GM12878 (cell line): ENCODE measurements at regions not wholly inside any gene's neighbourhood (a gene's known extent, or its start where the extent isn't known, plus 50 kb on each side); places are given as distances from the start of the nearest gene placed in this dataset.

Experiments
- ATAC-seq: fragments of 200-7000 bp; cut with Tn5 transposase; 3 replicates; pipeline ENCODE4 v1.9.1; 2020; ENCODE audit warnings: mild to moderate bottlenecking, moderate library complexity
- BruUV-seq: library from RNA; stranded (reverse); fragments of 400-500 nt; replicated peaks from 2 replicates; lab custom pipeline; 2021; lab: Mats Ljungman, UMichigan
- CTCF ChIA-PET: fragments of 300-600 bp; sonication (Branson Sonifier 250); formaldehyde crosslinking; extraction: SDS; loops from one replicate; lab custom pipeline; 2021; ENCODE audit warnings: inconsistent platforms; lab: Yijun Ruan, JAX
- POLR2A ChIA-PET: fragments of 350-600 bp; formaldehyde crosslinking; extraction: SDS; loops from one replicate; lab custom pipeline; 2021; ENCODE audit warnings: inconsistent platforms; lab: Charles Lee
- RAD21 ChIA-PET: fragments of 300-600 bp; sonication (Branson Sonifier 250); formaldehyde crosslinking; loops from one replicate; lab custom pipeline; 2023; ENCODE audit warnings: antibody characterized with exemption; ENCODE audit not compliant: unreplicated experiment; lab: Charles Lee
- SMC1A ChIA-PET: fragments of 300-600 bp; sonication (Branson Sonifier 250); formaldehyde crosslinking; loops from one replicate; lab custom pipeline; 2023; ENCODE audit not compliant: unreplicated experiment, uncharacterized antibody; lab: Charles Lee
- DNase-seq: peaks from one replicate; pipeline ENCODE4 v3.0.0-alpha.2; 2011; ENCODE audit warnings: low read depth, low spot score
- FAIRE-seq: peaks from 3 replicates; lab custom pipeline; 2011; peaks lifted over from hg19 to GRCh38; lab: Jason Lieb, UNC
- H2AFZ ChIP-seq: 2 replicates; pipeline ENCODE4 v1.6.0; 2011; ENCODE audit warnings: low read depth, low read length, control low read depth; ENCODE audit not compliant: control insufficient read depth
- H3K27ac ChIP-seq: 2 replicates; pipeline ENCODE4 v1.5.1; 2011; ENCODE audit warnings: control low read depth; ENCODE audit not compliant: control insufficient read depth, insufficient read depth
- H3K27me3 ChIP-seq, 2 experiments: replicated peaks in 1 of 2; 2 replicates each; pipeline versions ENCODE4 v1.6.0 to v1.6.1; 2011; ENCODE audit warnings: low read length in 1 of 2; ENCODE audit not compliant: control insufficient read depth in 2 of 2, insufficient read depth in 2 of 2
- H3K36me3 ChIP-seq, 2 experiments: 2 replicates each; pipeline ENCODE4 v1.5.1; 2011; ENCODE audit warnings: low read length in 1 of 2; ENCODE audit not compliant: control insufficient read depth in 2 of 2, insufficient read depth in 2 of 2
- H3K4me1 ChIP-seq: 2 replicates; pipeline ENCODE4 v1.6.1; 2011; ENCODE audit warnings: mild to moderate bottlenecking, low read length, moderate library complexity, mixed read lengths; ENCODE audit not compliant: control insufficient read depth, insufficient read depth
- H3K4me2 ChIP-seq: 2 replicates; pipeline ENCODE4 v1.6.0; 2011; ENCODE audit warnings: control low read depth; ENCODE audit not compliant: control insufficient read depth, insufficient read depth
- H3K4me3 ChIP-seq: fragments of 200-600 bp; sonication (generic); 2 replicates; pipeline ENCODE4 v1.5.1; 2016
- H3K79me2 ChIP-seq: 2 replicates; pipeline ENCODE4 v1.6.0; 2011; ENCODE audit warnings: low read length; ENCODE audit not compliant: control insufficient read depth, insufficient read depth
- H3K9ac ChIP-seq: 2 replicates; pipeline ENCODE4 v1.8.0; 2011; ENCODE audit warnings: low read length, control low read depth, mixed read lengths; ENCODE audit not compliant: control insufficient read depth, insufficient read depth
- H3K9me3 ChIP-seq: replicated peaks from 3 replicates; pipeline ENCODE4 v1.5.1; 2011; ENCODE audit warnings: mild to moderate bottlenecking, low read length; ENCODE audit not compliant: control insufficient read depth, insufficient read depth
- H4K20me1 ChIP-seq: 2 replicates; pipeline ENCODE4 v1.6.0; 2011; ENCODE audit not compliant: control insufficient read depth, insufficient read depth
- ASH2L ChIP-seq: fragments of 300-600, 200-600 bp; sonication (generic); IDR thresholded peaks from 2 replicates; pipeline ENCODE4 v1.6.1; 2017; ENCODE audit warnings: low read depth, mild to moderate bottlenecking, borderline replicate concordance
- CEBPB ChIP-seq, 2 experiments: fragments of 150-350 bp in 1 of 2; IDR thresholded peaks; 2 replicates each; pipeline ENCODE4 v1.6.1; 2012 to 2014; ENCODE audit warnings: low read depth in 2 of 2, low read length in 2 of 2, borderline replicate concordance in 1 of 2, inconsistent platforms in 1 of 2
- E2F4 ChIP-seq: IDR thresholded peaks from 2 replicates; pipeline ENCODE4 v1.6.1; 2012; ENCODE audit warnings: low read depth, low read length, improper control_type of control experiment
- HCFC1 ChIP-seq: fragments of 150-350 bp; IDR thresholded peaks from 2 replicates; pipeline ENCODE4 v1.6.1; 2014; ENCODE audit warnings: low read length
- MEF2A ChIP-seq: IDR thresholded peaks from 2 replicates; pipeline ENCODE4 v1.6.1; 2011; ENCODE audit warnings: low read depth, mild to moderate bottlenecking, low read length, moderate library complexity; ENCODE audit not compliant: insufficient read depth
- RB1 ChIP-seq: fragments of 450-650 bp; formaldehyde crosslinking; IDR thresholded peaks from 2 replicates; pipeline ENCODE4 v1.6.1; 2017; ENCODE audit warnings: mild to moderate bottlenecking, borderline replicate concordance
- TCF12 ChIP-seq: IDR thresholded peaks from 2 replicates; pipeline ENCODE4 v1.6.1; 2011; ENCODE audit warnings: low read depth, mild to moderate bottlenecking, low read length
- USF1 ChIP-seq: IDR thresholded peaks from 2 replicates; pipeline ENCODE4 v1.6.1; 2011; ENCODE audit warnings: borderline replicate concordance, low read depth, mild to moderate bottlenecking, moderate library complexity, mixed read lengths, low read length; ENCODE audit not compliant: insufficient read depth; ENCODE audit errors: extremely low read length
- ZBTB33 ChIP-seq: fragments of 450-650 bp; IDR thresholded peaks from 2 replicates; pipeline ENCODE4 v1.6.1; 2017; ENCODE audit warnings: mild to moderate bottlenecking
- WGBS: methylation state at CpG from one replicate; pipeline ENCODE4 v1.1.6; 2016; ENCODE audit warnings: low lambda C conversion rate; ENCODE audit not compliant: insufficient replicate concordance, insufficient coverage; ENCODE audit errors: missing lambda C conversion rate; 5-methylcytosine and 5-hydroxymethylcytosine counted together
- in situ Hi-C: fragments of 300-500 bp; cut with MboI; formaldehyde crosslinking; loops from 9 replicates; pipeline ENCODE4 v1.14.3; 2018; ENCODE audit warnings: mixed read lengths
- intact Hi-C: fragments of 100-400 bp; cut with micrococcal nuclease; formaldehyde crosslinking; loops from one replicate; pipeline ENCODE4 v1.14.2; 2022; ENCODE audit not compliant: unreplicated experiment

GRCh38 chr3:5358911-5359310 lies 171.4 kb downstream of the EDEM1 start:
- Histone ChIP-seq H3K4me3 (no peak overlapping the region), H3K36me3 (no peaks in the 10 kb centered on the region), H2AFZ (no peak overlapping the region), H3K4me2 (no peak overlapping the region), H3K79me2 (no peaks in the 10 kb centered on the region), H3K9ac (no peak overlapping the region), H4K20me1 (no peaks in the 10 kb centered on the region), H3K27ac (no peak overlapping the region), H3K27me3 (no peaks in the 10 kb centered on the region), H3K9me3 (no peaks in the 10 kb centered on the region; the same call in 2 of the 3 replicates), H3K4me1 (no peaks in the 10 kb centered on the region)
- CTCF ChIA-PET, result no interaction called here
- no peak for TF ChIP-seq USF1
- 57% methylated on average over 1 of the region's 1 CpG for WGBS
- ATAC-seq (no peak), FAIRE-seq (no peak), DNase-seq (no peak)
- BruUV-seq, result no TSS peak
- SMC1A ChIA-PET, result no interaction called here
- RAD21 ChIA-PET, result interaction anchor here (0.6 kb wide), 1 partner anchor 66 kb away, joined by 3 read pairs; no protein-coding TSS in a partner anchor
- intact Hi-C loops, result no loop called here
- POLR2A ChIA-PET, result no interaction called here
- in situ Hi-C loops, result no loop called here

- WGBS, result 69% methylated on average over 3 of the region's 3 CpGs
- no peaks in the 10 kb centered on the region for H4K20me1 ChIP-seq
- ChIA-PET SMC1A (no interaction called here), RAD21 (no interaction called here), POLR2A (no interaction called here), CTCF (no interaction called here)
- no peak overlapping the region for H3K4me2 ChIP-seq
- BruUV-seq, result no TSS peak
- DNase-seq (no peak), ATAC-seq (no peak), FAIRE-seq (no peak)
- no peaks in the 10 kb centered on the region; the same call in 2 of the 3 replicates for H3K9me3 ChIP-seq
- TF ChIP-seq ASH2L (no peak), CEBPB (IDR thresholded peaks at IDR 0.05; ENCODE audit: borderline replicate concordance in 1 of 2, low read depth in 2 of 2, low read length in 2 of 2) (no peak), TCF12 (no peak), RB1 (no peak), ZBTB33 (no peak), HCFC1 (no peak), MEF2A (no peak), E2F4 (no peak)
- no peak overlapping the region for H3K27ac ChIP-seq
- in situ Hi-C loops (no loop called here), intact Hi-C loops (no loop called here)
- no peak overlapping the region for H2AFZ ChIP-seq
- H3K36me3 ChIP-seq, result no peaks in the 10 kb centered on the region
- no peak overlapping the region for H3K4me3 ChIP-seq
- H3K4me1 ChIP-seq, result no peaks in the 10 kb centered on the region
- no peak overlapping the region for H3K9ac ChIP-seq
- no peaks in the 10 kb centered on the region for H3K27me3 ChIP-seq
- no peaks in the 10 kb centered on the region for H3K79me2 ChIP-seq
These were observed 172.9 kb downstream of the EDEM1 start for GRCh38 chr3:5360453-5360852.
